ENCODE measurements at regions not wholly inside any gene's neighbourhood (a gene's known extent, or its start where the extent isn't known, plus 50 kb on each side); places are given as distances from the start of the nearest gene placed in this dataset.

DNA sequence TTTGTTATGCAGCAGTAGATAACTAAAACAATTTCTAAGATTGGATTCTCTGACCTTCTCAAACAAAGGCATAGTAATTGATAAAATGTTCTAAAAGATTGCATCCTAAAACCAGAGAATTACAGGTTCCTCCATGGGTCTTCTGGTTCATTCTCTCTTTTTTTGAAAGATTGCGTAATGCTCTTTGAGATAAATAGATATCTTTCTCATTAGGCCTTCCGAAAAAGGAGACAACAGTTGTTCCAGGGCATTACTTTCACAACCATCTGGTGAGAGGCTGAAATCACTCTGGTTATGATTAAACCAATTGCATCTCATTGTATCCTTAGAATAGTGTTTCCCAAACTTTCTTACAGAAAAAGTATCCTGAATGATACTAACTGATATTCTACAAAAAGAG, 174.7 kb upstream of the NREP start:
- DNase-seq (ENCODE audit: low read depth): no peak
- no peak overlapping the region for H3K4me3 ChIP-seq (ENCODE audit: control insufficient read depth, low read depth, low read length)
- TF ChIP-seq CTCF (IDR thresholded peaks at IDR 0.05; ENCODE audit: control insufficient read depth, insufficient read depth, low read depth, low read length, missing control alignments): no peak

DNA sequence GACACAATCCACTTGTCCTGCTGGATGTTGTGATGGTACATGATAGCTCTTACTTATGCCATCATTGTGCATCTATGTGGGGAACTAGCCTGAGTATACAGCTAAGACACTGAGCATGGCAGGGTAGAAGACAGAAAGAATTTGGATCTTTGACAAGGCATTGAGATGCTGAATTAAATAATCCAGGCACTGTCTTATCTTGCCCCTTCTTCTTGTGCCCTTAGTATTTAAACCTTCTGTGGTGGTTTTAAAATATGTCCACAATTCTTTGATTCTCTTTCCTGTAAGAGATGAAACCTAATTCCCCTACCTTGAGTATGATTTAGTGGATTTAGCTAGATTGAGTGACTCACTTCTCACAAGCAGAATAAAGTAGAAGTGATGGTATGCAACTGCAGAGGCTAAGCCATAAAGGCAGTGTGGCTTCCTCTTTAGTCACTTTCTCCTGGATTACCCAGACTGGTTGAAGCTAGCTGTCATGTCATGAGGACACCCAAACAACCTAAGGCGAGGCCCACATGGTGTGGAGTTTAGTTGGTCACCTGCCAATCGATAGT, 174.0 kb upstream of the NREP start:
- no peak overlapping the region for H3K4me3 ChIP-seq (ENCODE audit: control insufficient read depth, low read depth, low read length)
- no peak for TF ChIP-seq CTCF (IDR thresholded peaks at IDR 0.05; ENCODE audit: control insufficient read depth, insufficient read depth, low read depth, low read length, missing control alignments)
- DNase-seq (ENCODE audit: low read depth): peak; percentile 40

DNA sequence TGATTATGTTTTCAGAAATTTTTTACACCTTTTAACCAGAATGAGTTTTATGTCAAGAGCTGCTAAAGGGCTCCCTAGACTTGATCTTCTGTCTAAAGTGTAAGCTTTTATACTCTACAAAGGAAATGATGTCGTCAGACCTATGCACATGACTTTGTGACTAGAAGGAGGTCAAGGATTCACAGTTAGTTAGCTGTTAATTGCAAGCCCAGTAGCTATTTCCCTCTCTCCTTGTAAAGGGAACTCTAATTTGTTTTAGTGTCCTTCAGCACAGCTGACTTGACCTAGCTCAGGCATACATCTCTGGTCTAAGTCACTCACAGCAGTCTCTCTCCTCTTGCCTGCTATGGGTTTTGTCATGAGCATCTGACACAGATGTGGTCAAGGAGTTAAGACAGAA, 173.5 kb upstream of the NREP start:
- DNase-seq (ENCODE audit: low read depth): no peak
- H3K4me3 ChIP-seq (ENCODE audit: control insufficient read depth, low read depth, low read length): no peak overlapping the region

GRCh38 chr5:111929867-111930266, 172.9 kb upstream of the NREP start:
- H3K4me3 ChIP-seq (ENCODE audit: control insufficient read depth, low read depth, low read length): no peak overlapping the region
- no peak for TF ChIP-seq CTCF (IDR thresholded peaks at IDR 0.05; ENCODE audit: control insufficient read depth, insufficient read depth, low read depth, low read length, missing control alignments)
- DNase-seq (ENCODE audit: low read depth): peak; percentile 85

More for the DNA sequence above, 173.5 kb upstream of the NREP start:
- no peak for TF ChIP-seq CTCF (IDR thresholded peaks at IDR 0.05; ENCODE audit: control insufficient read depth, insufficient read depth, low read depth, low read length, missing control alignments)

- no peak for TF ChIP-seq CTCF (IDR thresholded peaks at IDR 0.05; ENCODE audit: control insufficient read depth, insufficient read depth, low read depth, low read length, missing control alignments)
- no peak overlapping the region for H3K4me3 ChIP-seq (ENCODE audit: control insufficient read depth, low read depth, low read length)
- no peak for DNase-seq (ENCODE audit: low read depth)
These were observed 172.3 kb upstream of the NREP start for GRCh38 chr5:111929261-111929660.

- no peak for DNase-seq (ENCODE audit: low read depth)
- no peak for TF ChIP-seq CTCF (IDR thresholded peaks at IDR 0.05; ENCODE audit: control insufficient read depth, insufficient read depth, low read depth, low read length, missing control alignments)
- H3K4me3 ChIP-seq (ENCODE audit: control insufficient read depth, low read depth, low read length): no peak overlapping the region
These were observed 171.5 kb upstream of the NREP start for GRCh38 chr5:111928511-111928910.

GRCh38 chr5:111927191-111927590, 170.2 kb upstream of the NREP start:
- DNase-seq (ENCODE audit: low read depth): no peak
- TF ChIP-seq CTCF (IDR thresholded peaks at IDR 0.05; ENCODE audit: control insufficient read depth, insufficient read depth, low read depth, low read length, missing control alignments): no peak
- no peak overlapping the region for H3K4me3 ChIP-seq (ENCODE audit: control insufficient read depth, low read depth, low read length)

Data from AG09309 (cell line).